HG03280 (cell line): ENCODE measurements at regions not wholly inside any gene's neighbourhood (a gene's known extent, or its start where the extent isn't known, plus 50 kb on each side); places are given as distances from the start of the nearest gene placed in this dataset.
"Not testable (repeated sequence)": the region's sequence is repeated elsewhere in the genome, so short reads cannot be mapped to it uniquely, and the experiment has no call there.

Source experiments
- ATAC-seq: cut with Tn5 transposase; IDR thresholded peaks from one replicate; pipeline ENCODE4 v1.9.1; 2021; ENCODE audit warnings: mild to moderate bottlenecking, moderate library complexity; ENCODE audit not compliant: unreplicated experiment

GRCh38 chr3:40745381-40746106 is 220.8 kb downstream of the ZNF621 start:
- ATAC-seq, result no peak

- ATAC-seq, result no peak
Measured at GRCh38 chr3:40751666-40752065, 226.9 kb downstream of the ZNF621 start.

DNA sequence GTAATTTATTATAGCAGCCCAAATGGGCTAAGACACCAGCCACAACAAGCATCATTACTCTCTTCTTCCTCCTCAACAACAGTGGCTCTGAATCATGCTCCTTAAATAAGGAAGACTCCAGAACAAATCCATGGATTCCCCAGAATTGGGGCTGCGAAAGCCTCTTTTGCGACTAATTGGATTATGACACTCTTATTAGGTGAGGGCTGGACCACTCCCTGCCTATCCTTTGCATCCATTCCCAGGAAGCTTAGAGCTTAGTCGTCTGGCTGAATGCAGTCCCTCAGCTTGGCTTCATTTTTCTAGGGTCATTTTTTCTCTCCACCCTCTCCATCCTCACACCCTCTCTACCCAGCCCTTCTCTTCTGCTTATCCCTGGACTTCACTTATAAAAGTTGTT is 227.7 kb downstream of the ZNF621 start:
- ATAC-seq, result no peak

- ATAC-seq, result no peak
Measured at GRCh38 chr3:40753291-40753770, 228.6 kb downstream of the ZNF621 start.

- no peak for ATAC-seq
Measured at GRCh38 chr3:40753951-40754350, 229.2 kb downstream of the ZNF621 start.

GRCh38 chr3:40754994-40755393 is 230.2 kb downstream of the ZNF621 start:
- ATAC-seq, result no peak

- ATAC-seq, result no peak
Measured at GRCh38 chr3:40756500-40756899, 231.7 kb downstream of the ZNF621 start.

- ATAC-seq, result not testable (repeated sequence)
Measured at GRCh38 chr3:40762771-40763170, 238.0 kb downstream of the ZNF621 start.

DNA sequence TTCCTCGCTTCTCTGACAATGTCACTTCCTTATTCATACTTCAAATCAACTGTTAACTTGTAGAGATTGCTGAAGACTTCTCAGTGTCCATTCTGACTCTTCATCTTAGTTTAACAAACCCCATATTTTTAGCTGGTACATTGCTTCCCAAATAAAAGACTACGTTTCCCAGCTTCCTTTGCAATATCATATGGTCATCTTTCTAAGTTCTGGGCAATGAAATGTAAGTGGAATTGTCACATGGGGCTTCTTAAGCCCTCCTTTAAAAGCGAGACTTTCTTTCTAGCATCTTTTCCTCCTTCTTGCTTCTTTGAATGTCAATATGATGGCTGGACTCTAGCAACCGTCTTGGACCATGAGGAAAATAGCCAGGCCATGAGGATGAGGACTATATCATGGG is 239.0 kb downstream of the ZNF621 start:
- ATAC-seq, result no peak

DNA sequence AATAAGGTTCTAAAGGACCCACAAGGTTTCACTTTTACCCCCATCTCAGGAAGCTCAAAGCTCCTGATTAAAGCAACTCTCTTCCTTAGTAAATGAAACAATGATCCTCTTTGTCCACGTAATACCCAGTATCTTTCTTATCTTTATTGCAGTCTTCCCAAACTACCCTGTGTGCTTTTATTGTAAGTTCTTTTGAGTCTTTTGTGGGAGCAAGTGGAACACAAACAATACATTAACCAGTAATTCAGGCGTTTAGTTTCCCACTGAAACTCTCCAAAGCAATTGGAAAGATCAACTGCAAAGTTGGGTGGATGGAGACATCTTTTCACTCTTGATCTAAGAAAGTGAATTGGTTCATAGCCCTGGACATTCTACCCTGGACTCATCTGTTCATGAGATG is 240.0 kb downstream of the ZNF621 start:
- no peak for ATAC-seq

- ATAC-seq, result no peak
Measured at GRCh38 chr3:40765884-40766283, 241.1 kb downstream of the ZNF621 start.

DNA sequence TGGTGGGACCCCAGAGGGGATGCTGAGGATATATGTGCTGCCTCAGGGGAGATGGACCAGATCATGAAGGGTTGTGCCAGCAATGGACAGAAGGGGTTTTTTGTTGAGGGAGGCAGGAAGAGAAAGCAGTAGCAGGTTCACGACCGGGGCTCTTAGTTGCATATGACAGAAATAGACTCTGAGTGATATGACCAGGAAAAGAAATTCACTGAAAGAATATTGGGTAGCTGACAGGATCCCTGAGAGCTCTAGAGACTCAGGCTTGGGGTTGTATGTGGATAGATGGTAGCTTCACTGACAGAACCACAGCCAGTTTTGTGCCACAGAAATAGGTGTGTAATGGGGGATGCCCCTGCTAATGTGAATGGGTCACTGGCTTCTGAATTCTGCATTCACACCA is 241.6 kb downstream of the ZNF621 start:
- no peak for ATAC-seq

DNA sequence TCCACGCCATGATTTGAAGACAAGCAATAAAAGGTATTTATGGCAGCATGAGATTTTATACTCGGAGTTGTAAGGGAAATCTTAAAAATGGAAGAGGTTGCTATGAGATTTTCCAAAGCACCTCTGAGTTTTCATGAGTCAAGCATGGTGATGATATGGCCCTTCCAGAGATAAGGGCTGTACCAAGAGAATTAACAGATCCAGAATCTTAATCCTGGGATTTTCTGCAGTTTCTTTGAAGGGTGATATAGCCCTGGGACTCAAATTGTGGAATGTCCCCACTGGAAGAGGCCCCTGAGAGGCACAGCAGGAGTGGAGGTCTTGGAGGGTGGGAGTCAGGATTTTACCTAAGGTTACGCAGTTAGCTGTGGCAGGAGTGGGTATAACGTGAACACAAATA is 243.3 kb downstream of the ZNF621 start:
- no peak for ATAC-seq

- no peak for ATAC-seq
Measured at GRCh38 chr3:40768536-40768935, 243.8 kb downstream of the ZNF621 start.

GRCh38 chr3:40770061-40770460 is 245.3 kb downstream of the ZNF621 start:
- no peak for ATAC-seq

DNA sequence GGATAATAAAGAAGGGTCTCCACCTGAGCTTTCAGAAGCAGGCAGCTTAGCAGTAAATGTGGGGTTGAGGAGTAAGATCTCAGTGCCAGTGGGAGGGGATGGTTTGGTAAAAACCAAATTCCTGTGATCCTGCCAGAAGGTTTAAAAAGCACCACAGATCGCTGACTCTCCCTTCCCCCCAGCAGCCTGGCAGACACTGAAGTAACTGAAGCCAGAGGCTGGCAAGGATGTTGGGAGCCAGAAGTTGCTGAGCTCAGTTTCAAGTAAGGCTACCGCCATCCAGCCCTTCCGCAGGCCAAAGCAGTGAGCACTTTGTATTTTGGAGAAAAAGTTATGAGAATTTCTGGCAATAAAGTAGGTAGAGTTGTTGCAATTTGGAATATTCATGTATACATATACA is 246.4 kb downstream of the ZNF621 start:
- no peak for ATAC-seq

GRCh38 chr3:40779039-40779438 is 254.3 kb downstream of the ZNF621 start:
- no peak for ATAC-seq

DNA sequence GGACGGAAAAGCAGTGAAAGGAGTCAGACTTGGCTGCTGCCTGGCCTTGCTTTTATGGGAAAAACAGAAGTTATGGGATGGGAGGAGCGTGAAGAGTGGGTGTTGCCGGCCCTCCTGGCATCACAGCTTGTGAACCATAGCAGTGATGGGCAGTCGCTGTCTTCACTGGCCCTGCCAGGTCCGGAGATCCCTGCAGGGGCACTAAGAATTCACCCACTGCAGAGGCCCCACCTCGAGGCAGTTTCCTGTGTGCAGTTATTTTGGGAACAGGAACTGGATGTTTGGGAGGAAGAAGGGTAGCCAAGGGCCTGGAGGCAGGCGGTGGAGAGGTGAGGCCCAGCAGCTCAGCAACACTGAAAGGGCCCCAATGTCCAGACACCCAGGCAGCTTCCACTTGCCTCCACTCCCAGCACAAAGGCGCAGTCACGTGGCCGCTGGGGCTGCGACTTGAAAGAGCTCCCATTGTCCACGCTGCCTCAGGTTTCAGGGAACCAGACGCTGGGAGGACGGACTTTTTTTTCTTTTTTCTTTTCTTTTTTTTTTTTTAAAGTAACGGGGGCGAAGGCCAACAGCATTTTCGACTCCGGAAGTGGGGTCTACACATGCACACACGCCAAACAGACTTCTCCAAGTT is 255.6 kb downstream of the ZNF621 start:
- no peak for ATAC-seq

- no peak for ATAC-seq
Measured at GRCh38 chr3:40780925-40781406, 256.2 kb downstream of the ZNF621 start.

GRCh38 chr3:40782111-40782721 is 257.5 kb downstream of the ZNF621 start:
- no peak for ATAC-seq

DNA sequence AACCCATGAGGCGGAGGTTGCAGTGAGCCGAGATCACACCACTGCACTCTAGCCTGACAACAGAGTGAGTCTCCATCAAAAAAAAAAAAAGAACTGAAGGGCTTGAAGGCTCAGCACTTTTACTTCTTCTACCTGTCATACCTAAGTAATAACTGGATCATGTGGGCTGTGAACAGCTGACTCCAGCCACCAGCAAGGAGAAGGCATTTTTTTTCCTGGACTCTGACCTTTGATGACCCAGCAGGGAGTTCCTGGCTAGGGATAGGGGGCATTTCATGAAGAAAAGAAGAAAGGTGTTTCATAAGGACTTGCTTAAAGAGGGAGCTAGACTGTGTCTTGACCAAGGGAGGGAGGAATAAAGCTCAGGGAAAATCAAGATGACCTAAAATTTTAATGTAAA is 266.0 kb downstream of the ZNF621 start:
- no peak for ATAC-seq

- no peak for ATAC-seq
Measured at GRCh38 chr3:40793730-40794129, 269.0 kb downstream of the ZNF621 start.
